ENCODE measurements at regions not wholly inside any gene's neighbourhood (a gene's known extent, or its start where the extent isn't known, plus 50 kb on each side); places are given as distances from the start of the nearest gene placed in this dataset.

GRCh38 chr2:66048667-66049066, 386.3 kb upstream of the MEIS1 start:
- DNase-seq (ENCODE audit: low read depth in 1 of 2, low spot score in 2 of 2): no peak
- Histone ChIP-seq H2BK15ac (ENCODE audit: low read length) (no peak overlapping the region), H2BK12ac (ENCODE audit: low read depth, low read length) (no peak overlapping the region), H3K4me2 (ENCODE audit: insufficient read depth in 1 of 2, low read depth in 2 of 2, low read length in 2 of 2) (no peak overlapping the region), H2AK5ac (ENCODE audit: low read depth, low read length) (no peak overlapping the region), H2BK5ac (ENCODE audit: low read depth, low read length) (no peak overlapping the region), H3K79me1 (ENCODE audit: low read depth, low read length) (no peaks in the 10 kb centered on the region), H2BK20ac (ENCODE audit: low read length) (no peak overlapping the region), H4K5ac (ENCODE audit: insufficient read length, low read depth, low read length) (no peak overlapping the region), H3K56ac (replicated peaks; ENCODE audit: insufficient read length, low read depth, low read length) (no peak overlapping the region), H3K27me3 (replicated peaks in 1 of 4; ENCODE audit: control insufficient read depth in 3 of 4, extremely low read depth in 1 of 4, insufficient read depth in 3 of 4, low read length in 3 of 4) (no peaks in the 10 kb centered on the region), H4K20me1 (replicated peaks in 1 of 2; ENCODE audit: control insufficient read depth in 1 of 2, insufficient read depth in 2 of 2, low read length in 2 of 2) (no peaks in the 10 kb centered on the region), H3K9me3 (ENCODE audit: insufficient read depth in 2 of 2, low read depth in 1 of 2, low read length in 1 of 2) (no peaks in the 10 kb centered on the region), H3K23me2 (ENCODE audit: low read depth, low read length) (no peaks in the 10 kb centered on the region), H3K79me2 (ENCODE audit: control insufficient read depth in 1 of 2, insufficient read depth in 2 of 2, low read length in 2 of 2) (no peaks in the 10 kb centered on the region), H4K91ac (replicated peaks; ENCODE audit: insufficient read length, low read length) (no peak overlapping the region), H2AFZ (ENCODE audit: low read length) (no peak overlapping the region), H3K18ac (ENCODE audit: extremely low read depth, low read length) (no peak overlapping the region), H2BK120ac (replicated peaks; ENCODE audit: low read depth, low read length) (no peak overlapping the region), H3K4ac (replicated peaks; ENCODE audit: insufficient read length, low read depth, low read length) (no peak overlapping the region), H3K9ac (replicated peaks in 1 of 4; ENCODE audit: extremely low read depth in 1 of 4, low read depth in 3 of 4, low read length in 3 of 4) (no peak overlapping the region), H3K4me3 (ENCODE audit: extremely low read depth in 1 of 4, insufficient read depth in 2 of 4, low read depth in 3 of 4, low read length in 4 of 4) (no peak overlapping the region), H3K14ac (ENCODE audit: insufficient read length) (no peak overlapping the region), H4K8ac (ENCODE audit: extremely low read depth, insufficient read depth, low read length) (no peak overlapping the region), H3K36me3 (ENCODE audit: control insufficient read depth in 2 of 4, insufficient read depth in 4 of 4, low read length in 3 of 4) (no peaks in the 10 kb centered on the region), H3K27ac (ENCODE audit: low read depth, low read length) (no peak overlapping the region), H3K23ac (ENCODE audit: insufficient read length) (no peak overlapping the region), H3K4me1 (replicated peaks in 1 of 4; ENCODE audit: control insufficient read depth in 3 of 4, insufficient read depth in 4 of 4, low read length in 3 of 4) (peaks cover 0 to 9% (median 1%) of the 10 kb centered on the region in 4 experiments; a peak in 2 of 7 replicates)
- 71% methylated on average over 3 of the region's 3 CpGs; no CpG with 5 or more reads in 1 of the 2 experiments for WGBS, 2 experiments (ENCODE audit: extremely low coverage in 1 of 2, insufficient coverage in 1 of 2, insufficient read length in 1 of 2, insufficient replicate concordance in 2 of 2, low coverage in 1 of 2, low lambda C conversion rate in 2 of 2, missing lambda C conversion rate in 1 of 2)
- TF ChIP-seq JUN (IDR thresholded peaks at IDR 0.05; ENCODE audit: low read depth, low read length): no peak
- TF ChIP-seq SIRT6 (IDR thresholded peaks at IDR 0.05; ENCODE audit: low read length): no peak
- ChIA-PET POLR2A (ENCODE audit: partially characterized antibody) (no interaction called here), CTCF (ENCODE audit: partially characterized antibody) (interaction anchor here (0.8 kb wide), 1 partner anchor 37 kb away, joined by 3 read pairs; no protein-coding TSS in a partner anchor)
- no peak for FAIRE-seq
